ENCODE measurements at regions not wholly inside any gene's neighbourhood (a gene's known extent, or its start where the extent isn't known, plus 50 kb on each side); places are given as distances from the start of the nearest gene placed in this dataset.

GRCh38 chr11:103652013-103652412, 384.4 kb upstream of the DDI1 start:
- TF ChIP-seq SMAD1 (IDR thresholded peaks at IDR 0.05; ENCODE audit: low read depth, partially characterized antibody) (no peak), RBBP5 (conservative IDR thresholded peaks at IDR 0.05) (no peak), SP1 (IDR thresholded peaks at IDR 0.05; ENCODE audit: low read depth, low read length) (no peak), ATF7 (IDR thresholded peaks at IDR 0.05; ENCODE audit: low read depth) (no peak), POLR2A (IDR thresholded peaks at IDR 0.05; ENCODE audit: low read depth, low read length) (no peak), CBX5 (IDR thresholded peaks at IDR 0.05; ENCODE audit: low read depth) (no peak), POLR2AphosphoS5 (IDR thresholded peaks at IDR 0.05; ENCODE audit: low read length) (no peak)

Data from GM12878 (cell line).